WTC11 (cell line): ENCODE measurements at regions not wholly inside any gene's neighbourhood (a gene's known extent, or its start where the extent isn't known, plus 50 kb on each side); places are given as distances from the start of the nearest gene placed in this dataset.

Experiments
- CTCF ChIP-seq: fragments of 200-600 bp; IDR thresholded peaks from 2 replicates; pipeline ENCODE4 v1.8.0; 2022; ENCODE audit warnings: antibody characterized with exemption
- FOXP4 ChIP-seq: sonication (generic); formaldehyde crosslinking; IDR thresholded peaks from 2 replicates; pipeline ENCODE4 v1.8.0; 2022; ENCODE audit warnings: mild to moderate bottlenecking, missing genetic modification reagents
- JUN ChIP-seq: sonication (generic); formaldehyde crosslinking; IDR thresholded peaks from 2 replicates; pipeline ENCODE4 v1.8.0; 2023; ENCODE audit warnings: mild to moderate bottlenecking, missing genetic modification reagents
- SP1 ChIP-seq: sonication (generic); formaldehyde crosslinking; conservative IDR thresholded peaks from 2 replicates; pipeline ENCODE4 v1.8.1; 2022; ENCODE audit warnings: missing genetic modification reagents
- TEAD4 ChIP-seq: sonication (generic); formaldehyde crosslinking; IDR thresholded peaks from 2 replicates; pipeline ENCODE4 v1.8.0; 2022; ENCODE audit warnings: mild to moderate bottlenecking, missing genetic modification reagents
- ZNF138 ChIP-seq: sonication (generic); formaldehyde crosslinking; conservative IDR thresholded peaks from 2 replicates; pipeline ENCODE4 v1.8.1; 2022; ENCODE audit warnings: mild to moderate bottlenecking, moderate library complexity, missing genetic modification reagents
- ZNF416 ChIP-seq: fragments of 250-450 bp; sonication (Bioruptor Pico); IDR thresholded peaks from 2 replicates; pipeline ENCODE4 v1.9.0; 2021; ENCODE audit warnings: mild to moderate bottlenecking, inconsistent platforms

GRCh38 chr16:29154676-29155121 lies 169.8 kb downstream of the LAT start:
- TF ChIP-seq CTCF (no peak), SP1 (CRISPR knock-in tag) (no peak), ZNF138 (no peak), FOXP4 (CRISPR knock-in tag) (no peak), ZNF416 (CRISPR knock-in tag) (no peak), TEAD4 (CRISPR knock-in tag) (no peak), JUN (no peak)
